ENCODE measurements at regions not wholly inside any gene's neighbourhood (a gene's known extent, or its start where the extent isn't known, plus 50 kb on each side); places are given as distances from the start of the nearest gene placed in this dataset.

DNA sequence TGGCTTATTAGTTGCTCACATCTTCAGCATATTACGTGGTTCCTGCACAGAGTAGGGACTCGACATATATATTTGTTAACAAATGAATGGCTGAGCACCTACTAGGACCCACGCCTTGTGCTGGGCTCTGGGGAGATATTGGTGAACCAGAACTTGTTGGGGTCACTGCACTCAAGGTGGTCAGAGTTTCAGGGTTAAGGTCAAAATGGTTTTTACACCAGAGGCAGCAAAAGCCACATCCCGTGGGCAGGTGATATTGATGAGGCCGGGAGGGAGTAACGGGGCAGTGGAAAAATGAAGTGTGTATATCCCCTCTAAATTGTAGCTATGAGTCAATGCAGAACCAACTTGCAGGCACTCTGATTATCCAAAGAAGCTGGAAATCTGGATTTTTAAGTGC lies 136.5 kb upstream of the KLF4 start:
- no peak for DNase-seq
- Histone ChIP-seq H3K36me3 (no peaks in the 10 kb centered on the region), H3K4me3 (no peak overlapping the region), H3K4me1 (ENCODE audit: insufficient read depth) (no peaks in the 10 kb centered on the region), H3K27me3 (no peaks in the 10 kb centered on the region), H3K27ac (no peak overlapping the region), H3K9me3 (no peaks in the 10 kb centered on the region)
- intact Hi-C loops (cut with DNase I): no loop called here
- 92 to 95% (median 94%) methylated on average over 6 of the region's 6 CpGs for WGBS, 3 donors
- no peak for TF ChIP-seq EP300 (IDR thresholded peaks at IDR 0.05)
- TF ChIP-seq, protein P1, sequence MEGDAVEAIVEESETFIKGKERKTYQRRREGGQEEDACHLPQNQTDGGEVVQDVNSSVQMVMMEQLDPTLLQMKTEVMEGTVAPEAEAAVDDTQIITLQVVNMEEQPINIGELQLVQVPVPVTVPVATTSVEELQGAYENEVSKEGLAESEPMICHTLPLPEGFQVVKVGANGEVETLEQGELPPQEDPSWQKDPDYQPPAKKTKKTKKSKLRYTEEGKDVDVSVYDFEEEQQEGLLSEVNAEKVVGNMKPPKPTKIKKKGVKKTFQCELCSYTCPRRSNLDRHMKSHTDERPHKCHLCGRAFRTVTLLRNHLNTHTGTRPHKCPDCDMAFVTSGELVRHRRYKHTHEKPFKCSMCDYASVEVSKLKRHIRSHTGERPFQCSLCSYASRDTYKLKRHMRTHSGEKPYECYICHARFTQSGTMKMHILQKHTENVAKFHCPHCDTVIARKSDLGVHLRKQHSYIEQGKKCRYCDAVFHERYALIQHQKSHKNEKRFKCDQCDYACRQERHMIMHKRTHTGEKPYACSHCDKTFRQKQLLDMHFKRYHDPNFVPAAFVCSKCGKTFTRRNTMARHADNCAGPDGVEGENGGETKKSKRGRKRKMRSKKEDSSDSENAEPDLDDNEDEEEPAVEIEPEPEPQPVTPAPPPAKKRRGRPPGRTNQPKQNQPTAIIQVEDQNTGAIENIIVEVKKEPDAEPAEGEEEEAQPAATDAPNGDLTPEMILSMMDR (IDR thresholded peaks at IDR 0.05): no peak
- TF ChIP-seq POLR2A (IDR thresholded peaks at IDR 0.05): no peak

- Histone ChIP-seq H3K4me1 (ENCODE audit: insufficient read depth) (no peaks in the 10 kb centered on the region), H3K4me3 (no peak overlapping the region), H3K9me3 (no peaks in the 10 kb centered on the region), H3K27ac (no peak overlapping the region), H3K27me3 (no peaks in the 10 kb centered on the region), H3K36me3 (no peaks in the 10 kb centered on the region)
- TF ChIP-seq EP300 (IDR thresholded peaks at IDR 0.05): no peak
- TF ChIP-seq, protein P1 (IDR thresholded peaks at IDR 0.05): no peak
- TF ChIP-seq POLR2A (IDR thresholded peaks at IDR 0.05): no peak
- DNase-seq: no peak
- intact Hi-C loops (cut with DNase I): no loop called here
- 92 to 96% (median 95%) methylated on average over 7 of the region's 7 CpGs for WGBS, 3 donors
Observed at GRCh38 chr9:107625383-107625984, 135.9 kb upstream of the KLF4 start.

GRCh38 chr9:107624234-107624948 lies 134.8 kb upstream of the KLF4 start:
- H3K27ac ChIP-seq: no peak overlapping the region
- TF ChIP-seq POLR2A (IDR thresholded peaks at IDR 0.05) (no peak), EP300 (IDR thresholded peaks at IDR 0.05) (no peak)
- TF ChIP-seq, protein P1 (IDR thresholded peaks at IDR 0.05): no peak
- H3K27me3 ChIP-seq: no peaks in the 10 kb centered on the region
- H3K4me3 ChIP-seq: no peak overlapping the region
- intact Hi-C loops (cut with DNase I): no loop called here
- no peaks in the 10 kb centered on the region for H3K9me3 ChIP-seq
- no peaks in the 10 kb centered on the region for H3K36me3 ChIP-seq
- WGBS, 3 donors: 78 to 90% (median 90%) methylated on average over 15 of the region's 15 CpGs
- no peaks in the 10 kb centered on the region for H3K4me1 ChIP-seq (ENCODE audit: insufficient read depth)
- DNase-seq: no peak

DNA sequence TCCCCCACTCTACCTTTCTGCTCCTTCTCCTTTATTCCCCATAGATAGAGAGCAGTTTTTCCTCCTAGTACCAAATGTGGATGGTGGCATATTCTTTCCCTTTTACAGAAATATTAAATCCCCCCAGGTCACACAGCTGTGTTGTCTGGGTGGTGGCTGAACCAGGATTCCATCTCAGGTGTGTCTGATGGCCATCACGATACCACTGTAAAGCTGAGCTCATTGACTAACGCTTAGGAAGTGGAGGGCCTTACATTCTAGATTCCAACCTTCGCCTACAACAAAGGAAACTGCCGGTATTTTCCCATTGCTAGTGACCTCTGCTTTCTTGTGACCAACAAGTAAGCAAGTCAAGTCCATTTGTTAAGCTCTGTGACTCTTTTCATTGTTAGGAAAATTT lies 131.9 kb upstream of the KLF4 start:
- H3K4me3 ChIP-seq: no peak overlapping the region
- H3K36me3 ChIP-seq: no peaks in the 10 kb centered on the region
- DNase-seq: no peak
- intact Hi-C loops (cut with DNase I): no loop called here
- TF ChIP-seq POLR2A (IDR thresholded peaks at IDR 0.05) (no peak), EP300 (IDR thresholded peaks at IDR 0.05) (no peak)
- TF ChIP-seq, protein P1 (IDR thresholded peaks at IDR 0.05): no peak
- no peaks in the 10 kb centered on the region for H3K27me3 ChIP-seq
- WGBS, 3 donors: 90 to 97% (median 96%) methylated on average over 4 of the region's 4 CpGs
- H3K4me1 ChIP-seq (ENCODE audit: insufficient read depth): no peaks in the 10 kb centered on the region
- H3K9me3 ChIP-seq: no peaks in the 10 kb centered on the region
- no peak overlapping the region for H3K27ac ChIP-seq
